ENCODE measurements at regions not wholly inside any gene's neighbourhood (a gene's known extent, or its start where the extent isn't known, plus 50 kb on each side); places are given as distances from the start of the nearest gene placed in this dataset.
A peak's percentile ranks its signal among the peaks of the same experiment; 100 is the strongest.
"Not testable (repeated sequence)": the region's sequence is repeated elsewhere in the genome, so short reads cannot be mapped to it uniquely, and the experiment has no call there.

- no peak for TF ChIP-seq E2F6 (IDR thresholded peaks at IDR 0.05; ENCODE audit: borderline replicate concordance, low read depth)
- TF ChIP-seq HEYL (CRISPR knock-in tag; IDR thresholded peaks at IDR 0.05): no peak
- TF ChIP-seq RAD21 (conservative IDR thresholded peaks at IDR 0.05 in 1 of 2, IDR thresholded peaks at IDR 0.05 in 1 of 2): no peak
- TF ChIP-seq RNF2 (IDR thresholded peaks at IDR 0.05; ENCODE audit: borderline replicate concordance, low read depth): no peak
- no peak for TF ChIP-seq TP53 (CRISPR knock-in tag; IDR thresholded peaks at IDR 0.05)
- no peak for TF ChIP-seq CBX2 (IDR thresholded peaks at IDR 0.05; ENCODE audit: borderline replicate concordance, low read depth)
Observed at GRCh38 chr12:23140710-23141109, 515.7 kb downstream of the ETNK1 start (continued).

- no peak overlapping the region for H3K4me2 ChIP-seq
- FAIRE-seq (no peak), ATAC-seq (no peak), DNase-seq (ENCODE audit: low read depth in 1 of 2, low spot score in 1 of 2) (no peak)
- ChIA-PET CTCF (no interaction called here), POLR2A (no interaction called here)
- H3K4me3 ChIP-seq: no peak overlapping the region
- H3K27ac ChIP-seq: no peak overlapping the region
- H3K9me3 ChIP-seq: no peaks in the 10 kb centered on the region; the same call in 2 of the 3 replicates
- no peak for TF ChIP-seq RAD21 (conservative IDR thresholded peaks at IDR 0.05 in 1 of 2, IDR thresholded peaks at IDR 0.05 in 1 of 2)
- TF ChIP-seq MAFK (IDR thresholded peaks at IDR 0.05; ENCODE audit: partially characterized antibody): peak; percentile 59
- no peak for TF ChIP-seq PBX3 (IDR thresholded peaks at IDR 0.05)
- no peak for TF ChIP-seq ZC3H11A (IDR thresholded peaks at IDR 0.05)
- H3K4me1 ChIP-seq: no peaks in the 10 kb centered on the region
Observed at GRCh38 chr12:23141335-23141734, 516.4 kb downstream of the ETNK1 start.

- CTCF ChIA-PET; POLR2A ChIA-PET; H3K27ac ChIP-seq; H3K4me3 ChIP-seq; FAIRE-seq; H3K4me1 ChIP-seq; ATAC-seq; DNase-seq (ENCODE audit: low read depth in 1 of 2, low spot score in 1 of 2); H3K4me2 ChIP-seq; H3K9me3 ChIP-seq: not testable (repeated sequence)
- 14% methylated on average over 15 of the region's 15 CpGs for WGBS (ENCODE audit: missing lambda C conversion rate)
Observed at GRCh38 chr12:23146070-23146469, 521.1 kb downstream of the ETNK1 start.

- DNase-seq (ENCODE audit: low read depth in 1 of 2, low spot score in 1 of 2): no peak
- no peak for ATAC-seq
- FAIRE-seq: no peak
- Histone ChIP-seq H3K4me2 (no peak overlapping the region), H3K27ac (no peak overlapping the region), H3K9me3 (peaks cover 4% of the 10 kb centered on the region; the same call in 2 of the 3 replicates), H3K4me1 (no peaks in the 10 kb centered on the region), H3K4me3 (no peak overlapping the region)
- ChIA-PET CTCF (interaction anchor here (0.5 kb wide), 1 partner anchor 1640 kb away, joined by 4 read pairs; no protein-coding TSS in a partner anchor), POLR2A (no interaction called here)
- TF ChIP-seq MAFK (IDR thresholded peaks at IDR 0.05; ENCODE audit: partially characterized antibody) (peak; percentile 17), FOSB (CRISPR knock-in tag; IDR thresholded peaks at IDR 0.05) (no peak)
- WGBS (ENCODE audit: missing lambda C conversion rate): 0% methylated on average over 2 of the region's 2 CpGs
Observed at GRCh38 chr12:23168459-23168858, 543.5 kb downstream of the ETNK1 start.

GRCh38 chr12:23169012-23169695 lies 544.2 kb downstream of the ETNK1 start:
- ChIA-PET CTCF (no interaction called here), POLR2A (no interaction called here)
- TF ChIP-seq MAFK (IDR thresholded peaks at IDR 0.05; ENCODE audit: partially characterized antibody): peak; percentile 68
- TF ChIP-seq HES2 (IDR thresholded peaks at IDR 0.05): no peak
- ATAC-seq (no peak), DNase-seq (ENCODE audit: low read depth in 1 of 2, low spot score in 1 of 2) (no peak), FAIRE-seq (no peak)
- Histone ChIP-seq H3K9me3 (peaks cover 6% of the 10 kb centered on the region; the same call in 2 of the 3 replicates), H3K27ac (no peak overlapping the region), H3K4me3 (no peak overlapping the region), H3K4me2 (no peak overlapping the region), H3K4me1 (no peaks in the 10 kb centered on the region)
- WGBS (ENCODE audit: missing lambda C conversion rate): 44% methylated on average over 4 of the region's 4 CpGs

GRCh38 chr12:23169696-23170013 lies 544.7 kb downstream of the ETNK1 start:
- TF ChIP-seq EP300 (IDR thresholded peaks at IDR 0.05) (no peak), HDAC2 (IDR thresholded peaks at IDR 0.05) (no peak), MAZ (IDR thresholded peaks at IDR 0.05; ENCODE audit: borderline replicate concordance, low read depth, low read length) (no peak), RNF2 (IDR thresholded peaks at IDR 0.05; ENCODE audit: borderline replicate concordance, low read depth) (no peak), BCL3 (IDR thresholded peaks at IDR 0.05) (no peak), SREBF2 (IDR thresholded peaks at IDR 0.05) (no peak), NR3C1 (IDR thresholded peaks at IDR 0.05) (no peak), ZC3H11A (IDR thresholded peaks at IDR 0.05) (no peak), FOSL2 (IDR thresholded peaks at IDR 0.05) (no peak), FOSL2 (CRISPR knock-in tag; IDR thresholded peaks at IDR 0.05) (no peak)
- ChIA-PET POLR2A (no interaction called here), CTCF (no interaction called here)
- Histone ChIP-seq H3K27ac (no peak overlapping the region), H3K4me3 (no peak overlapping the region), H3K4me2 (no peak overlapping the region), H3K9me3 (peaks cover 6% of the 10 kb centered on the region; the same call in 2 of the 3 replicates), H3K4me1 (no peaks in the 10 kb centered on the region)
- DNase-seq (ENCODE audit: low read depth in 1 of 2, low spot score in 1 of 2) (no peak), FAIRE-seq (no peak), ATAC-seq (no peak)
- 12% methylated on average over 3 of the region's 3 CpGs for WGBS (ENCODE audit: missing lambda C conversion rate)

Measured in A549 (cell line).